C1 segment of cervical spinal cord (tissue), 14 donors: ENCODE measurements at regions not wholly inside any gene's neighbourhood (a gene's known extent, or its start where the extent isn't known, plus 50 kb on each side); places are given as distances from the start of the nearest gene placed in this dataset.

Experiments used
- DNase-seq, 14 donors: peaks; one replicate each; lab custom pipeline; 2025; lab: John Stamatoyannopoulos, UW

DNA sequence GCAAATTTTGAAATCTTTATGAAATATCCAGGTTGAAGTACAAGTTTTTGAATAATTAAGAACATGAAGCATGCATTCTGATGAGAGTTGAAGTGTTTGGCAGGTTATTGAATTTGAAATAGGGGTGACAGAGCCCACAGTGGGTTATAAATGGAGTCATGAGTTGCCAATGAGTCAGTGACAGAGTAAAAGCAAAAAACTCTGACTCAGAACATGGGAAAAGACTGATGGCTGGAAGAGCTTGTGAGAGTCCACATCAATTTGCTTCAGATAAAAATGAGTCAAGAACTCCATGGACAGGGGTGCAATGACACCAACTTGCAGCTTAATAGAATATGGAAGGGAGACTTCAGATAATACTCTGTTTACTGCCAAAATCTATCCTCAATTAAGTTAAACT lies 105.3 kb downstream of the SLC6A15 start:
- no peak for DNase-seq

GRCh38 chr12:84805474-84805858 lies 107.1 kb downstream of the SLC6A15 start:
- no peak for DNase-seq

DNA sequence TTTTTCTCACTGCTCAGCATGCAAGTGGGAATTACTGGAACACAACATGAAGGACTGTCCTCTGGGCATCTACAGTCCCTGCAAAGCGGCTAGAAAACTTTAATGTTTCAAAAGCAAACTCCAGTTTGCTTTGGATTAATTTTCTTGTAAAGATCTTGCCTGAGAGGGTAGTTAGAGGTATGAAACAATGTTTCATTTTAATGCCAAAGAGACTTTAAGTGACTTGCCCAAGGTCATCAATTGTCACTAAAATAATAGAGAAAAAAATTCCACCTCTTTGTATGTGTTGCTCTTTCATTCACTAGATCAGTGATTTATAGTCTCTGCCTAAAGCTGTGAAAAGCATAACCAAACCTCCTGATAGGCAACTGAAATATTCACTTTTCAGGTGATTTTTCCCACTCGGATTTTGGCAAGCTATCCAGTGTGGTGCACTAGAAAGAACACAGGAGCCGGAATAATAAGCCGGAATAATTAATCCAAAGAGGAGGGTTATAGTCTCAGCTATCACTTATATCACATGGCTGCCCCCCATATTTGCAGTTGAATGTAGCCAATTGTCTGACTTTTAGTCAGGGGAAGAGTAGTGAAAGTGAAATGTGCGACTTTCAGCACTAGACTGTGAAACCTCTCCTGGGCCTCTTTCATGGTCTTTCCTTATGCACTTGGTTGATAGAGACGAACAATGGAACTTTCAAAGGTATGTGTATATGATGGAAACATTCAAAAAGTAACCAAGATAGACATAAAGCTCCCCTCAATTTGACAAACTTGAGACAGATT lies 107.7 kb downstream of the SLC6A15 start:
- DNase-seq = no peak

DNA sequence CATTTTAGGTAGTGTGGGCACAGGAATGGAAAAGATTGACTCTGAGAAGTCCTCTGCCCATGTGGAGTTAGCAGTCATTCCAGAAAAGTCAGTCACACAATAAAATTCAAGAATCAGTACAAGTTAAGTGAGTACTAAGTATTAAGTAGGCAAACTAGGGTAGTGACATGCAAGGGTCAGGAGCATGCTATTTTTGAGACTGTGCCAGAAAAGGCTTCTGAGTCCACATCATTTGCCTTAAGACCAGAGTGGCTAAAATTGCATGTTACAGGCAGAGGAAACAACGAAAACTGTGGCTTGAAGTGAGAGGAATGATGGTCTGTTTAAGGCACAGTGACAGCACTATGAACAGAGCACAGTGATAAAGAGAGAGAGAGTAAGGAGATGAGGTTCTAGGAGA lies 108.9 kb downstream of the SLC6A15 start:
- DNase-seq = no peak

- no peak for DNase-seq
These were observed 110.4 kb downstream of the SLC6A15 start for GRCh38 chr12:84802161-84802560.

DNA sequence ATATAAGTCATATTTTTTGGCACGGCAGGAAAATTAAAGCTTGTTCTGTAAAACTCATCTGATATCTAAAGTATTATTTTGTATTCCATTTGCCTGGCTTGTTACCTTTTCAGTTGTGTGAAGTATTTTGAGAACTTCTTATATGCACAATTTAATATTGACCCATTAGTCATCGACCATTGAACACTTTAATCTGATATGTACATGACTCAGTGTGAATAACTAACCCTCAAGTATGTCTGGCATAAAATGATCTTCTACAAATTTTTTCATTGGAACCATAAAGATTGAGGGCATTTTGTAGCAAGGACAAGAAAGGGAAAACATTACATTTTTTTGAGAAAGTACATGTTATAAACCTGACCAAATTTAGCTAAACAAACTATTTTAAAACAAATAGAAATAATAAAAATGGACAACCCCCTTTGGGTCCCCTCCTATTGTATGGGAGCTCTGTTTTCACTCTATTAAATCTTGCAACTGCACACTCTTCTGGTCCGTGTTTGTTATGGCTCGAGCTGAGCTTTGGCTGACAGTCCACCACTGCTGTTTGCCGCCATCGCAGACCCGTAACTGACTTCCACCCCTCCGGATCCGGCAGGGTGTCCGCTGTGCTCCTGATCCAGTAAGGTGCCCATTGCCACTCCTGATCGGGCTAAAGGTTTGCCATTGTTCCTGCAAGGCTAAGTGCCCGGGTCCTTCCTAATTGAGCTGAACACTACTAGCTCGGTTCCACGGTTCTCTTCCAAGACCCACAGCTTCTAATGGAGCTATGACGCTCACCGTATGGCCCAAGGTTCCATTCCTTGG lies 118.8 kb downstream of the SLC6A15 start:
- no peak for DNase-seq

- no peak for DNase-seq
These were observed 121.2 kb downstream of the SLC6A15 start for GRCh38 chr12:84791444-84791843.

DNA sequence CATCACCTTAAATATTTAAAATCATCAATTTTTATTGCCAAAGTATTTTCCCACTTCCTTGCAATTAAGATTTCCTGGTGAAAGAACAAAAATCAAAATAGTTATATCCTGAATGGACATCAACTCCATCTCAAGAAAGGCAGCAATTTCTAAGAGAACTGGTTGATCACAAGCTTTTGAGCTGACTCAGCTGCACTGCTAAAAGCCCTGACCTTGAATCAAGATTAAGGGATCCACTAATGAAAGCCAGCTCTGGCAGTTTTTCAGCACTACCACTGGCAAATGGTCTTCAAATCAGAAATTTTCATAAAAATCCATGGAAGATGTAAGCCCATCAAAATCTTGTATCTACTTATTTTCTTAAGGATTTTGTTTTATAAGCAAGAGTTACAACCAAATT lies 123.4 kb downstream of the SLC6A15 start:
- DNase-seq = no peak

DNA sequence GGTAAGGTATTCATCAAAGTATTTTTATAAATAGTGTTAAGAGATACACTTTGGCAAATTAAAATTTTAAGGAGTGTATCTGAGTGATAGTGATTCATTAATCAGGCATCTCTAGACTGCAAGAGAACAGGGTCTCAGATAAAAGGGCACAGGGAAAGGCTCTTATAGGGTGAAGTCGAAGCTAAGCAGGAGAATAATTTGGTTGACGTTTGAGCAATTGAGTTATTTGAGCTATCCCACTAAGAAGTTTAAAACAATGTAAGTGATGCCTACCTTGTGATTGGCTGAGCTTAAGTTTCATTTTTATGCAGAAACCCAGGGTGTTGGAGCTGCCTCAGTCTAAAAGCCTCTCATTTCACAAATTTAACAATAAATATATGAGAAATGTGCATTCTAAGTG lies 125.3 kb downstream of the SLC6A15 start:
- no peak for DNase-seq

GRCh38 chr12:84786622-84787021 lies 126.0 kb downstream of the SLC6A15 start:
- DNase-seq = no peak

DNA sequence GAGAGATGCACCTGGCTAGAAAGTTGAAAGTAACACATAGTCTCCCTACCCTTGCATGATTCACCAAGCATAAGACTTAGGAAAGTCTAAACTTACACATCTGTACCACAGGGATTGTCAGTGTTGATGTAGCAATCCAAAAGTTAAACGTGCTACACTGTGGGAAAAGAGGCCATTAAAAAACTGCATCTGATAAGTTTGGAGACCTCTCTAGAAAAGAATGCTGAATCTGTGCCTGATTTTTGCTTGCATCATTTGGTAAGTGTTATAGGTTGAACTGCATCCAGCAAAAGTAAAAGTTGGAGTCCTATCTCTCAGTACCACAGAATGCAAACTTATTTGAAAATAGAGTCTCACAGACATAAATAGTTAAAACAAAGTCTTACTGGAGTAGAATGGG lies 126.6 kb downstream of the SLC6A15 start:
- DNase-seq = no peak

DNA sequence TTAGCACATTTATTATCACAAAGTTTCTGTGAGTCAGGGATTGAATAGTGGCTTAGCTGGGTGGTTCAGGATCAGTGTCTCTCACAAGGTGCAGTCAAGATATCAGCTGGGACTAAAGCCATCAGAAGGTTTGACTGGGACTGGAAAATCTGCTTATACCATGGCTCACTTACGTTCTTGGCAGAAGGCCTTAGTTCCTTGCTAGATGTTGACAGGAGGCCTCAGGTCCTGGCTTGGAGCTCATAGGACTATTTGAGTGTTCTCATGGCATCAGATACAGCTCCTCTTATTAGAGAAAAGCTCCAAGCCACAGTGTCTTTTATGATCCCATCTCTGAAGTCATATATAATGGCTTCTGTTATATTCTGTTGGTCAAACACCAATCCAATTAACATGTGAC lies 127.3 kb downstream of the SLC6A15 start:
- no peak for DNase-seq

- no peak for DNase-seq
These were observed 133.4 kb downstream of the SLC6A15 start for GRCh38 chr12:84779169-84779568.

- no peak for DNase-seq
These were observed 140.3 kb downstream of the SLC6A15 start for GRCh38 chr12:84772281-84772680.

- DNase-seq = no peak
These were observed 145.5 kb downstream of the SLC6A15 start for GRCh38 chr12:84767079-84767478.

DNA sequence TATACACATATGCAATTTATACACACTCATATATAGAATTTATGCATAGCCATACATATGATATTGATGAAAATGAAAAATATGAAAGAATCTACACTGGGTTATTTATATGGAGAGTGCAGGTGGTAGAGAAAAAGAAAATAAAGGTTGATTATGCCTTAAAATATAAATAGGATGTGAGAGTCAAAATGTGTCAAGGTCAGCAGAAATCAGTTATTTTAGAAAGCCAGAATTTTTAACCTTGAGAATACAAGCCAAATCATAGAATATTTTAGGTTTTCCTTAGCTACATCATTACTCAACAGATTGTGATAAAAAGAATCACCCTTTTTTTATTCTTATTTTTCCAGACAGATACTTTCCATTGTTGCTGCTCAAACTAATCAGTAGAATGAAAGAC lies 146.2 kb downstream of the SLC6A15 start:
- no peak for DNase-seq

- no peak for DNase-seq
These were observed 148.6 kb downstream of the SLC6A15 start for GRCh38 chr12:84764001-84764400.

- DNase-seq = no peak
These were observed 149.5 kb downstream of the SLC6A15 start for GRCh38 chr12:84763107-84763506.

- DNase-seq = no peak
These were observed 152.3 kb downstream of the SLC6A15 start for GRCh38 chr12:84760091-84760865.

- no peak for DNase-seq
These were observed 154.6 kb downstream of the SLC6A15 start for GRCh38 chr12:84757978-84758377.

DNA sequence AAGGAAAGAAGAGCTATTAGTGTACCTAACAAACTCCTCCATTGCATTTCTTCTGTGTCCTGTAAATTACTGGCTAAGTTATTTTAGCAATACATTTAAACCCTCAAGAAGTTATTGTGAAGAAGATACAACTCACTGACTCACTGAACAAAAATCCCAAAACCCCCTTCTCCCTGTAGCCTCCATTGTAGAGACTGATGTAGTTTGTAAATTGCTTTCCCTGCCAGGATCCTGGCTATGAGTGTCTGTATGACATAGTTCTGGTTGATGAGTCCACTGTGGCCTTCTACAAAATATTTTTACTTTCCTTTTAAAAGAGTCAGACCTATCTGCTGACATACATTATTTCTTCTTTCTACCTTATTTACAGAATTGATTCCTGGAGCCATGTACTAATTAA lies 155.6 kb downstream of the SLC6A15 start:
- no peak for DNase-seq

GRCh38 chr12:84745127-84745526 lies 167.5 kb downstream of the SLC6A15 start:
- DNase-seq = no peak
